Panc1 (cell line): ENCODE measurements at regions not wholly inside any gene's neighbourhood (a gene's known extent, or its start where the extent isn't known, plus 50 kb on each side); places are given as distances from the start of the nearest gene placed in this dataset.

Experiments used
- ATAC-seq: fragments of 200-7000 bp; cut with Tn5 transposase; 2 replicates; pipeline ENCODE4 v1.9.1; 2020; ENCODE audit warnings: mild to moderate bottlenecking, moderate library complexity
- BruUV-seq: library from RNA; stranded (reverse); fragments of 400-500 nt; replicated peaks from 2 replicates; lab custom pipeline; 2021; lab: Mats Ljungman, UMichigan
- CTCF ChIA-PET: fragments of 300-600 bp; sonication (Branson Sonifier 250); formaldehyde crosslinking; loops from one replicate; lab custom pipeline; 2022; ENCODE audit warnings: antibody characterized with exemption; lab: Charles Lee
- POLR2A ChIA-PET: fragments of 300-600 bp; sonication (Branson Sonifier 250); formaldehyde crosslinking; loops from one replicate; lab custom pipeline; 2022; ENCODE audit warnings: antibody characterized with exemption; lab: Charles Lee
- DNase-seq: peaks from one replicate; pipeline ENCODE4 v3.0.0-alpha.2; 2010; ENCODE audit warnings: low read depth, low spot score
- H3K27ac ChIP-seq: 2 replicates; pipeline ENCODE4 v1.5.1; 2011; ENCODE audit warnings: mild to moderate bottlenecking, low read length, inconsistent platforms
- H3K27me3 ChIP-seq: fragments of 200-500 bp; sonication (Bioruptor generic); 2 replicates; pipeline ENCODE4 v1.6.0; 2014; ENCODE audit warnings: low read length, inconsistent platforms; ENCODE audit not compliant: control insufficient read depth, insufficient read depth
- H3K36me3 ChIP-seq: fragments of 200-500 bp; sonication (Bioruptor generic); 2 replicates; pipeline ENCODE4 v1.5.1; 2014; ENCODE audit warnings: inconsistent platforms, mild to moderate bottlenecking, low read length, moderate library complexity; ENCODE audit not compliant: control insufficient read depth, insufficient read depth
- H3K4me1 ChIP-seq: 2 replicates; pipeline ENCODE4 v1.5.1; 2011; ENCODE audit warnings: inconsistent platforms, mild to moderate bottlenecking, low read length, moderate library complexity; ENCODE audit not compliant: control insufficient read depth, insufficient read depth
- H3K4me3 ChIP-seq, 2 experiments: 2 replicates each; pipeline ENCODE4 v1.5.1; 2011 to 2012; ENCODE audit warnings: low read depth in 2 of 2, low read length in 2 of 2, mild to moderate bottlenecking in 2 of 2, inconsistent platforms in 1 of 2, moderate library complexity in 1 of 2
- H3K9me3 ChIP-seq: fragments of 200-500 bp; sonication (Bioruptor generic); 2 replicates; pipeline ENCODE4 v1.5.1; 2014; ENCODE audit warnings: low read depth, mild to moderate bottlenecking, inconsistent platforms, low read length, moderate library complexity; ENCODE audit not compliant: control insufficient read depth, insufficient read depth
- CTCF ChIP-seq: fragments of 450-650 bp; IDR thresholded peaks from 2 replicates; pipeline ENCODE4 v1.5.1; 2017; ENCODE audit warnings: mild to moderate bottlenecking
- POLR2AphosphoS5 ChIP-seq: IDR thresholded peaks from 2 replicates; pipeline ENCODE4 v1.6.1; 2012; ENCODE audit warnings: mild to moderate bottlenecking, low read depth, low read length, moderate library complexity
- REST ChIP-seq, 2 experiments: IDR thresholded peaks; 2 replicates each; pipeline ENCODE4 v1.6.1; 2011 to 2012; ENCODE audit warnings: low read depth in 2 of 2, control low read depth in 1 of 2, low read length in 1 of 2, mild to moderate bottlenecking in 1 of 2, moderate library complexity in 1 of 2; ENCODE audit not compliant: insufficient read depth in 1 of 2
- SIN3A ChIP-seq: IDR thresholded peaks from 2 replicates; pipeline ENCODE4 v1.6.1; 2012; ENCODE audit warnings: low read depth, mild to moderate bottlenecking, low read length, moderate library complexity, borderline replicate concordance; ENCODE audit not compliant: insufficient read depth
- TCF7L2 ChIP-seq: IDR thresholded peaks from 2 replicates; pipeline ENCODE4 v1.6.1; 2011; ENCODE audit warnings: mild to moderate bottlenecking, low read depth, low read length, inconsistent platforms
- in situ Hi-C: cut with HindIII; loops from 2 replicates; pipeline ENCODE4 v1.10.0; 2016; ENCODE audit warnings: low sequenced_read_pairs, low pct_unique_long_range_greater_than_20kb
- intact Hi-C: fragments of 100-400 bp; cut with micrococcal nuclease; formaldehyde crosslinking; loops from one replicate; pipeline ENCODE4 v1.10.0; 2022; ENCODE audit not compliant: unreplicated experiment

- DNase-seq (no peak), ATAC-seq (no peak)
- TF ChIP-seq CTCF (no peak), REST (IDR thresholded peaks at IDR 0.05; ENCODE audit: insufficient read depth in 1 of 2, low read depth in 2 of 2, low read length in 1 of 2) (no peak), POLR2AphosphoS5 (no peak), TCF7L2 (no peak), SIN3A (no peak)
- no peaks in the 10 kb centered on the region for H3K9me3 ChIP-seq
- intact Hi-C loops (no loop called here), in situ Hi-C loops (no loop called here)
- BruUV-seq, result no TSS peak
- ChIA-PET POLR2A (no interaction called here), CTCF (interaction anchor here (0.5 kb wide), 1 partner anchor 77 kb away, joined by 6 read pairs; no protein-coding TSS in a partner anchor)
- no peak overlapping the region for H3K4me3 ChIP-seq
- no peaks in the 10 kb centered on the region for H3K27me3 ChIP-seq
- H3K27ac ChIP-seq, result no peak overlapping the region
- no peaks in the 10 kb centered on the region for H3K36me3 ChIP-seq
- no peaks in the 10 kb centered on the region for H3K4me1 ChIP-seq
Measured at GRCh38 chr19:28396287-28396831, 816.6 kb downstream of the UQCRFS1 start.

DNA sequence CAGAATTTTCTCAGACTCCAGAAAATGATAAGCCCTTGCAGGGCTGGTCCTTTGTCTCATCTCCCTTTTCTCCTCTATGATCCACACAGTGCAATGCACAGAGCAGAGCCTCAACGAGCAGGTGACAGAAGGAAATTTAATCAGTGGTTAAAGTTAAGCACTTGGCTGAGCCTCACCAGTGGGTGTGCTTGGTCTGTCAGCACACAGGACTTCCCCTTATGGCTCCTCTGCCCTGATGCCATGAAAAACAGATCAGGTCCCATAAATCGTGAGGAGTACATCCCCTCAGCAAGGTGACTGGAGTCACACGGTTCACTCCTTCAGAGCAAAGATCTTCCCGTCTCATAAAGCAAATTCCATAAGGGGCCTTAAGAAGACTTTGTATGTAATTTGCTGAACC is 818.2 kb downstream of the UQCRFS1 start:
- no peak for ATAC-seq
- in situ Hi-C loops (no loop called here), intact Hi-C loops (no loop called here)
- H3K9me3 ChIP-seq, result no peaks in the 10 kb centered on the region
- H3K27ac ChIP-seq, result no peak overlapping the region
- no peaks in the 10 kb centered on the region for H3K4me1 ChIP-seq
- H3K36me3 ChIP-seq, result no peaks in the 10 kb centered on the region
- no TSS peak for BruUV-seq
- TF ChIP-seq SIN3A, result no peak
- TF ChIP-seq CTCF, result no peak
- TF ChIP-seq POLR2AphosphoS5, result no peak
- TF ChIP-seq REST (IDR thresholded peaks at IDR 0.05; ENCODE audit: insufficient read depth in 1 of 2, low read depth in 2 of 2, low read length in 1 of 2), result no peak
- no peak for TF ChIP-seq TCF7L2
- no peak for DNase-seq
- ChIA-PET POLR2A (no interaction called here), CTCF (no interaction called here)
- H3K4me3 ChIP-seq, result no peak overlapping the region
- no peaks in the 10 kb centered on the region for H3K27me3 ChIP-seq
